HS-5 (cell line): ENCODE measurements at regions not wholly inside any gene's neighbourhood (a gene's known extent, or its start where the extent isn't known, plus 50 kb on each side); places are given as distances from the start of the nearest gene placed in this dataset.

Experiments used
- DNase-seq: peaks from one replicate; pipeline ENCODE4 v3.0.0-alpha.2; 2012; ENCODE audit warnings: low read depth

DNA sequence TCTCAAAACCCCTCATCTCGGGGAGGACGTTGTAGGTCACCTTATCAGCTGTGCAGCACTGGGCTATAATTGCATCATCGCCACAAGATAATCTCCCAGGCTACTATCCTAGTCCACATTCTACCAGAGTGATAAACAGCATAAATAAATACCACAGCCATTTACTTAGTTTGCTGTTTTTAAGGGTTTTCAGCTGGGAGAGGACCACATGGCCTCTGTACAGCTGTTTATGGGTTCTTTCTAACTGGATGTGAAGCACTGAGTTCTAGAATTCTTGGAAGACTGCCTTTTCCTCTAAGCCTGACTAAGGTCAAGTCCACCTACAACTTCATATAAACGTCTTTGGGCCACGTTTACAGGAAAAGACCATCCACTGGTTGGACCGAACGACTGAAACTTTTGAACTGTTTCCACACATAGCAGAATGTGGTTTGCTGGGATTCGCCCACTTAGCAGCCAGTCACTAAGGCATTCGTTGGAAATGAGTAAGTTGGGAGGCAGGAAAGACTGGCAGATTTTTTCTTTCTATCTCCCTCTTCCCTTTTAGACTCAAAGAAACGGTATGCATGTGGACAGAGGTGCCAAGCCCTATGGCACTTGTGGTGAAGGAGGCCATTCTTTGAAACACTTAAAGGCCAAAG, 752.5 kb upstream of the SGCG start:
- DNase-seq: no peak

DNA sequence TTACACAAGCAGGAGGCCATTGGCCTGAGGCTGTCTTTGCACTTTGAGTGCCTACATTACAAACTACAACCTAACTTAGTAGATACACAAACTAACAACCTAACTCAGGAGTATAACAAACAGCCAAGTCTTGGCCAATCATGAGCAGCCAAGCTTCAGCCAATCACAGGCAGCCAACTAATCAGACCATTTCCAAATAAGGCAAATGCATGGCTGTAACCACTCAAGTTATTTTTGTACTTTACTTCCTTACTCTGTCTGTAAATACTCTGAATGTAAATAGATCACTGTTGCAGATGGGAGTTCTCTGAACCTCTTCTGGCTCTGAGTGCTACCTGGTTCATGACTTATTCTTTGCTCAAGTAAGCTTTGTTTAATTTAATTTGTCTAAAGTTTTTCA, 748.1 kb upstream of the SGCG start:
- DNase-seq: no peak

DNA sequence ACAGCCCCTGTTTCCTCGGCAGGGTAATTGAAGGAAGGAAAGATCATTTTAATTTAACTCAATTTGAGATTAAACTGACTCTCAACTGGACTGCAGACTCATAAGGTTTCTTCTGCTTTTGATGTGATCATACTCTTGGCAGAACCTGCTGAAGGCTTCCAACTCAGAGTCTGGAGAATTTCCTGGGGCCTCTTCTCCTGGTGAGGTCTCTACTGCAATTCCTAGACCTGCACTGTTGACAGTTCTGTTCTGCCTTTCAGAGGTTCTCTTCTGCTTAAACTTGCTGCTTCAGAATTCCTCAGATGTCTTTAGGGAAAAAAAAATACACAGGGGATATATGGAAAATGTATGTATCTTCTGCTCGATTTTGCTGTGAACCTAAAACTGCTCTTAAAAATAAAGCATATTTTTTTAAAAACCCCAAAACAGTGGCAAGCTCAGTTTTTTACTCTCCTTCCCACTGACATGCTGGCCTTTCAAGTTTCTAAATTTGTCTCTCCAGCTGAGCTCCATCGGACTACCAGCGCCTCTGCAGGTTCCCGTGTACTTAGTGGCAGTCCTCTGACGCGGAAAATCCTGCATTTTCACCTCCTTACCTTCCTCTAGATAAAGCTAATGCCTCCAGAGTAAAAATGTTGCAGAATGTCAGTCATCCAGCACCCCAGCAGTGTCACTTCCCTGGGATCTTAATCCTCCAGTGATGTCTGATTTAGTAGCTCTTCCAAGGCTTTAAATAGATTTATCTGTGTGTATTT, 733.5 kb upstream of the SGCG start:
- no peak for DNase-seq

DNA sequence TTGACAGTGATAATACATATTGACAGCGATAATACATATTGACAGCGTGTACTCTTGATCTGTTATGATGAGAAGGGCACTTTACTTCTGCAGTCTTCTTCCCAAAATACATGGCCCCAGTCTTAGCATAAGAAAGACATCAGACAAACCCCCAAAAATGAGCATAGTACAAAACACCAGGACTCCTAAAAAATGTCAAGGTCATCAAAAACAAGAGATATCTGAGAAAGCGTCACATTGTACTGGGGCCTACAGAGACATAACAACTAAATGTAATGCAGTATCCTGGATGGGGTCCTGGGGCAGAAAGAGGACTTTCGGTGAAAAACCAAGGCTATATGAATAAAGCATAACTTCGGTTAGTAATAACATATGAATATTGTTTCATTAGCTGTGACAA, 731.5 kb upstream of the SGCG start:
- DNase-seq: no peak

DNA sequence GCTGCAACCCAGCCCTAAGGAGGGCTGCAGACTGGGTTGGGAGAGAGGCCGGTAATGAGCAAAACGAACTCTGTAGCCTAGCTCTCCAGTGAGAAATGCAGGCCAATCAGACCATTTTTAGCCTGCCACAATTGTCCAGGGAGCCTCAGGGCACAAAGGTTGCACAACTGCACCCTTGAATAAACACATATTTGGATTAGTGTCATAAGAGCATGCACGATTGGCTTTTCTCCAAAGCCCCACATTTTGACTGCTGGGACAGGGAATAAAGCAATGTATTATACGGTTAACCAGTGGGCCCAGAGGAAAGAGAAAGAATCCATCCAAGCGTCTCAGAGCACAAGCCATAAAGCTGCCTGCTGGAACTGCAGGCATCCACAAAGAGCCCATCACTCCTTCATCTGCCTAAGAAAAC, 729.4 kb upstream of the SGCG start:
- DNase-seq: no peak

DNA sequence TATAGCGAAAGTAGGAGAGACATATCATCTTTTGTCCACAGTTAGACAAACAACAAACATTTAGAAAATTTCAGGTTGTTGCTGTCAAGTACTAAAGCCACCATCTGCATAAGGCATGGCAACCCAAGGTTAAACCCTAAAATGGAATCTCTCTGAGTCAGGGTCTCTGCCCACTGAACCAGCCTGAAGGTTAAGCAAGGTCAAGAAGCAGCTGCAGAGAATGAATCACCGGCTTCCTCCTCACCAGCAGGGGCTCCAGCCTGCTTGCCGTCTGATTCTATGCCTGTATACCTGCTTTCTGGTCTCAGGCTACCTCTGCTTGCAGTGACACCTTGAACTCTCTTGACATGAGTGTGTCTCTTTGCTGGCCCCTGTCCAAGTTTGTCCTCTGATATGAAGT, 726.2 kb upstream of the SGCG start:
- DNase-seq: no peak

DNA sequence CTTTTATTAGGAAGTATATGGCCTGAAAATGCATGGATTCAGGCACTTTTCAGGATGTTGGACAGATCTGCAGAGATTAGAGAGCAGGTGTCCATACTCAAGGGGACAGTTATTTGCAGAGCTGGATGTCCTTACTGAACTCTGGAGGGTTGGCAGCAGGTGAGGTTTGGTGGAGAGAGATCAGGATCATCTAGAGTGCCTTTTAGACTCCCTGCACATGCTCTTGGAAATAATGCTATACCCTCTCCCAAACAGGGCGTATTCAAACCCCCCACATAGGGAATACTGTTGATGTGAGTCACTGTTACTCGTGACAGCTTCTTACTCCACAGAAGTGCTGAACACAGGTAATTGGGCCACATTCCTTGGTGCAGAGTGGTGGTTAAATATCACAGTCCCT, 725.7 kb upstream of the SGCG start:
- no peak for DNase-seq

DNA sequence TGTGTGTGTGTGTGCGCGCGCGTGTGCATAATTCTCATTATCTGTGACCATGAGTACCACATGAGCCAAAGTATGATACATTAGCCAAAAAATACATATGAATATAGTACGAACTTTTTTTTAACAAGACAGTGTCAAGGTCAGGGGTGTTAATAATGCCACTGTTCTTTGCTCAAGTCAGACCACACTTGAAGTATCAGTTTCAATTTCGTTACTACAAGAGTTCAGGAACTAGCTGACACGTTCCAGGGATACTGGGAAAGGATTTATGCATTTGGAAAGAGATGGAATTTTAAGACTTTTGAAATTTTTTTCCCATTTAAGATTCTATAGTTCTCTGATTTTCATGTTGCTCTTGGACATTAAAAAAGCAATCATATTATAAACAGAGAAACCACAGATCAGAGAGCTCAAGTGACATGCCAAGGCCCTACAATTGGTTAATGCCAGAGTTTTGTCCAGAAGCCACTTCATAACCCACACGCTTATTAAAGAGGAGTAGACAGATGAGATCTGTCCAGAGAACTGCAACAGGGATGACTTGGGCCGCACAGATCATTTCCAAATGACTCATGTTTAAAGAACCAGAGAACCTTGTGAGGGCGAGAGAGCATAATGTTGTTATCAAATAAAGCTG, 718.8 kb upstream of the SGCG start:
- DNase-seq: no peak

DNA sequence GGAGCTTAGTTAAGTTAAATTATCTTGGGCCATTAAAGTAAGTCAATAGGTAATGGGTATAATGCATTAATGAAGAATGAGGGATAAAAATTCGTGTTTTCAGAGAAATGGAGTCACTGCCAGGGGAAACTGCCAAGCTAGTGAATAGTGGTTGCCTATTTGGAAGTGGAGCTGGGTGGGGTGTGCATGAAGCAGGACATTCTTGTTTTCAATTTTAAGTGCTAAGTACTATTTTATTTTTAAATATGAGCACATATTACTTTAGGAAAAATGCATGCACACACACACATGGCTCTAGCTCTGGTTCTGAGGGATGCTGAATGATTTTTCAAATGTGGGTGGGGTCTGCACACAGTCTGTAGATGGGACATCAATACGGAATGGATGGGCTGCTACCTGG, 717.7 kb upstream of the SGCG start:
- DNase-seq: no peak

DNA sequence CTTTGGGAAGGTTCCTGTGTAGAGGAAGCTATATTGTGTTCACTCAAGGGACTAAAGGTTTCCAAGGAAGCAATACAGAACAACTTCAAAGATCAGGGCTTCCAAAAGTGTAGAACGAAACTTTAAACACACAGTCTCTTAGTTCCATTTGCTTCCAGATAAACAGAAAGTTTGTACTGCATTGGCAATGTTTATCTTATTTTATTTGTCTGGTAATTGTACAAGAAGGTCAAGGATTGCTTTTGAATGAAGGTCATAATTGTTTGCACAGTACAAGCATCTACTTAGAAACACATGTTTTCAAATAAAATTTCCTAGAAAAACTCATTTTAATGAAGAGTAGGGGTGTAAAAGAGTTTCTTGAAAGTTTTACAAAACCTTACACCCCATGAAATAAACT, 712.7 kb upstream of the SGCG start:
- DNase-seq: no peak

DNA sequence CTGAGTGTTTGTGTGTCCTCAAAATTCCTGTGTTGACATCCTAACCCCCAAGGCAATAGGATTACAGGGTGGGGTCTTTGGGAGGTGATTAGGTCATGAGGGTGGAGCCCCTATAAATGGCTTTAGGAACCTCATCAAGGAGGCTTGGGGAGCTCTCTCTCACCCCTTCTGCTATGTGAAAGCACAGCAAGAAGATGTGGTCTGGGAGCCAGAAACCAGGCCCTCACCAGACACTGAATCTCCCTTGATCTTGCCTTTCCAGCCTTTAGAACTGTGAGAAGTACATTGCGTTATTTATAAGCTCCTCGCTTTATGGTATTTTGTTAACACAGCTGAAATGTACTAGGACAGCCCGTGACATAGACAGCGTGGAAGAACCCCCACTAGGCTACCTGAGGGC, 712.0 kb upstream of the SGCG start:
- DNase-seq: no peak

DNA sequence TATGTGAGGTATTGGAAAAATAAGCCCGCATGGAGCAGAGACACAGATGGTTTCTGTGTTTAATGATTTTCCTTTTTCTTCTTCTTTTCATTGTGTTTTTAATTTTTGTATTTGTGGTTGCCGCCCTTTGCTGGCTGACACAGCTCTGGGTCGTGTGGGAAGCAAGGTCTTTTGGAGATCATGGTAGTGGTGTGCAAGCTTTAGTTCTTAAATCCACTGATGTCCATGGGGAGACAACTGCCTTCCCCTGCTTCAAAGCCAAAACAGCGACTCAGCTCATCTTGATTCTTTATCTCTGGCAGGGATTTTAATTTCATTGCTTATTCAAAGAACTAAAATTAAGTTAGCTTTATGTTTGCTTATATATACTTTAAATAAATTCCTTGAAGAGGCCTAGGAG, 711.3 kb upstream of the SGCG start:
- DNase-seq: no peak

DNA sequence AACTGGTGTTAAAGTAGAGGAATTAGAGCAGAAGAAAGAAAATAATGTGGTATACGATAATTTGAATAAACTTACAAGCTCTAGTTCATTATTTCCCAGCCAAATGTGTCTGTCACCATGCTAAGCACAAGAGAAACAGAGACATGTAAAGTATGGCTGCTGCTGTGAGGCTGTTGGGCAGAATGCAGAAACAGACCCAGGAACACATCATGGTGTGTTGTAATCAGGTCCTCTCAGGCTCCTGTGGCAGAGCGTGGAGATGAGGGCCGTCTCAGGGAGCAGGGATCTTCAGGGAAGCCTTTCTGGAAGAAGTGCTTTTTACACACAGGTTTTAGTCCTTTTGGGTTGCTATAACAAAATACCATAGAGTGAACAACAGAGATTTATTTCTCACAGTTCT, 710.7 kb upstream of the SGCG start:
- no peak for DNase-seq

DNA sequence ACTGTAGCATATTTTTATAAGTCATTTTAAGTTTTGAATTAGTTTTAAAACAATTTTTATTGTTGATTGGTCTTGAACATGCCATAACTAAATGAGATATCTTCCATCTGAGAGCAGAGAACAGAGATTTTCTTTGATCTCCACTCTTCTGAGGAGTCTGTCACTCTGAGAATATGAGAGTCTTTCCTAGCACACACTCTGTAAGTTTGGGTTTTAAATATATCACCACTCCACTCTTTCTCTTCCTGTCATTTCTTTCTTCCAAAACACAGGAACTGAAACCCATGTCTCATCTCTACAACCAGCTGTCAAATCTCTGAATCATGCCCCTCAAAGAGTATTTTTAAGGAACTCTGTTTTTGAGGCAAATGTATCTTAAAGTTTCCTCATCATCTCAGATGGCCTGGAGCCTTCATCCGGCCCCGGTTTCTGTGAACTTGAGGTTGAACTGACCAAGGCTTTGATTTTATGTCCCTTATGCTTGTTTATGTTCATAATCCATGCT, 698.2 kb upstream of the SGCG start:
- DNase-seq: no peak

DNA sequence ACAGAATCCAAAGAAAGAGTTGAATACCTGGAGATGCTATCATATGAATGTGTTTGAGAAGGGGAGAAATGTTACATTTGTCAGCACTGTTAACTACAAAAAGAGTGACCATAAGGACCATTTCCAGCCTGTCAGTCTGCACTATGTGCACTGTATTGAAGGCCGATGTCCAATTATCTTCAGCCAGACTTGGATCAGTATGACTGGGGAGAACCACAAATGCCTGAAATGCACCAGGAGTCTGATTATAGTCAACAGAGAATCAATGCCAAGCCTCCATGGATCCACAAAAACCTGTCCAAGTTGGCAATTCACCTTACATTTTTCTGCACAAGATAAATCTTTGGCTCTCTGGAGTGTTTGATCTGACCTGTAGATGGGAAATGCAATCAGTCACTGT, 697.5 kb upstream of the SGCG start:
- no peak for DNase-seq

DNA sequence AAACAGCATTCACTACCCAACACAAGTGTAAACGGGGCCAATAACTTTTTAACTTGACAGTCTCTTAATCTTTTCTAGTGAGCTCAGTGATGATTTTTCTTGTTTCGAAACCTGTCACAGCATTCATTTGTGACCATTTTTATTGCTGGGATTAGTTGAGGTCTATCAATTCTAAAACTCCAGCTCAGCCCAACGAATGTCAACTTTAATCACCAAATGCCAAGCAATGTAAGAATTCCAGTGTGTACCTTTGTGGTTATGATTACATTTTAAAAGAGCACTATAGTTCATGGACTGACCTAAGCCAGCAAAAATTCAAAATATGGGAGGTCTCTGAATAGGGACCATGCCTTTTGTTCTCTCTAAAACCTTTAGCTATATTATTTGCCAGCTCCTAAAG, 694.3 kb upstream of the SGCG start:
- no peak for DNase-seq

DNA sequence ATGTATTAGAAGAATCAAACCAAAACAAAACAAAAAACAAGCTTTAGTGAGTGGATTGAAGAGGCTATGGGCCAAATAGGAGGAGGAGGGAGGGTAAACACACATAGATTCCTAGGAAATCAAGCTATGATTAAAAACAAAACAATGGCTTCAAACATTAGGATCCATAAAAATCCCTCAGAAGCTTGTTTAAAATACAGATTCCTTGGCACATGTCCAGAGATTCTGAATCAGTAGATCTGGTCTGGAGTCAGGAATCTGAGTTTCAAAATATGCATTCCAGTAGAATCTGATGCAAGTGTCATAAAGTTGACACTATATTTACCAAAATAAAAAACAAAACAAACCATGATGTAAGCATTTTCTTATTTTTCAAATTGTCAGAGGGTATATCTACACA, 692.8 kb upstream of the SGCG start:
- DNase-seq: no peak

DNA sequence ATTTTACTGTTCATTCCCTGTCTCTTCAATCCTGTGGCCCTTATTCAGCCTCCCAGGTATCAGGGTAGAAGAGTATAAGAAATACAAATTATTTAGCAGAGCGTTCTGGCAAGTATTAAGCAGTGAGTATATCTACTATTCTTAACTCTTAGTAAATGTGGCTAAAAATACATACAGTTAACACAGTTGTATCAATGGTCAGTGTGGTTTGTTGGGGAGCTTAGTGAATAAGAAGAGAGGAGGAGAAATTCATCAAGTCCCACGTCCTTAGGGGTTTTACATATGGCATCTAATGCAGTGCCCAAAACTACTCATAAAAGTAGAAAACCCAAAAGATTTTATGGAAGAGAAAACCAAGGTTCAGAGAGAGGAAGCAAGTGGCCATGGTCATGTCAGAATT, 691.0 kb upstream of the SGCG start:
- no peak for DNase-seq

DNA sequence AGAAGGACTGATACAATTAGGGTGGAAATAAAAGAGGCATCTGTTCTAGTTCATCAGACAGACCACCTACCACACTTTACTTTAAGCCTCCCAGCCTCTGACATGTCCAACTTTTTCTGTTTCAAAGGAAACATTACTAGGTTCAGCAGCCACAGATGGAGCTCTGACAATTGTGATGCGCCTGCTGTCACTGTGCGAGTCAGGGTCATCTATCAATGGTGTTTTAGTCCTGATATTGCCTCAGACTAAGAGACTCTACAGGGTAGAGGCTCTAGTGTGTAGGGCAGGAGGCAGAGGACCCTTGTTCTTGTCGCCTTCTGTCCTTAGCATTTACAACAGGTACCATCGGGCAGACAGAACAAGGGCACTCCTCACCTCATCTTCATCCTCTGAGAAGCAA, 685.0 kb upstream of the SGCG start:
- no peak for DNase-seq

DNA sequence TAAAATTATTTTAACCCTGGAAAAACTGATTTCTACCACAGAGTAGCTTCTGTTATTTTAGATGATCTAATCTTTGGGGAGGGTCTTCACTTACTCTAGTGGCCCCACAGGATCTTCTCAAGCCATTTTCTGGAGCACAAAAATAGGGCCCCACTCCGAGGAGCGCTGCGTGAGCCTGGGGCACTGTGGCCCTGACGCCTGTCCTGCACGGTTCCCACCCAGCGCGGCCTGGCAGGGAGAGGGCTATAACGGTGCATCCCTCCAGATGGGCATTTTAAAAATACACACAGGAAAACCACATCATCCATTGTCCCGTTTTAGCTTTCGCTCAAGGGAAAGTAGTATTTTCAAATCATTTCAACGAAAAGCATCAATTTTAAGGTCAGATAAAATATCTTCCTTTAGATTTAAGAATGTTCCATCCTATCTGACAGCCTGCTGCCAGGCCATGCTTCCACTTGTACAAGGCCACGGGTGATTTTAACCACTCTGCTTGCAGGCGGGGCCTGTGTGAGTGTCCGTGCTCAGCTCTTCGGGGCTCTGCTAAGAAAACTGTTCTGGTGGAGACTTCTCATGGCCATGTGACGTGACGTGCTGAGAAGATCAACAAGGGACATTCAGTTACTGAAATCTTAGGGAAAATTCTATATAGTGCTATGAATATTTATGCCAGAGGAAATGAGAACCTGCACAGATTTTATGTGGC, 683.8 kb upstream of the SGCG start:
- no peak for DNase-seq

DNA sequence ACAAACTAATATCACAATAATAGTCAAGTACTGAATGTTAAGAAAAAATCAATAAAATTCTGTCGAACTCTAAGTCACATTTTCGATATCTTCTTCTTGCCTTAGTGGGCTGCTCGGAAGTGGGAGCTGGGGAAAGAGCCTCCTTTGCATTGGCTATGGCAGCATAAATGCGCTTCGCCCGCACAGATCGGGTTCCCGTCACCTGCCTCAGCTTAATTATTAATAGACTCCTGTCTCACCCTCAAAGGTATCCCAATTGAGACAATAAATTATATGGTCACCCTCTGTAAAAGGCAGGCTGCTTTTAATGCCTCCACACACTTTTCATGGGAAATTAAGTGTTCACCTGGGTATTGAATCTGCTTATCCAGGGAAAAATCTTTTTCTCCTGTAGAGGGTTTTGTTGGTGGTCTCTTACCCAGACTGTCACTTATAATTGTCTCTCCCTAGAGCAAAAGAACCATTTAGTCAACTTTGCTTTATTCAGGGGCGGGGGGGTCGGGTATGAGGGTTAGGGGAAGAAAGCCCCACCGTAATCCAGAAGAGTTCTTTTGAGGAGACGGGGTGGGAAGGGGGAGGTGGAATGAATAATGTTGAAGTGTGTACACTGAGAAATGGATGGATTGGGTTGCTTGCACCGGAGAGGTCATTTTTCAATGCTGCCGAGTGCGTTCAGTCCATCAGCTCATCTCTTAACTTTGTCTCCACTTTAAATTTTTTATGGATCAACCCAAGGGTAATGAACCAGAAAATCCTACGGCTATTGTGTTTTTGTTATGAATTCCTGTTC, 682.6 kb upstream of the SGCG start:
- no peak for DNase-seq

DNA sequence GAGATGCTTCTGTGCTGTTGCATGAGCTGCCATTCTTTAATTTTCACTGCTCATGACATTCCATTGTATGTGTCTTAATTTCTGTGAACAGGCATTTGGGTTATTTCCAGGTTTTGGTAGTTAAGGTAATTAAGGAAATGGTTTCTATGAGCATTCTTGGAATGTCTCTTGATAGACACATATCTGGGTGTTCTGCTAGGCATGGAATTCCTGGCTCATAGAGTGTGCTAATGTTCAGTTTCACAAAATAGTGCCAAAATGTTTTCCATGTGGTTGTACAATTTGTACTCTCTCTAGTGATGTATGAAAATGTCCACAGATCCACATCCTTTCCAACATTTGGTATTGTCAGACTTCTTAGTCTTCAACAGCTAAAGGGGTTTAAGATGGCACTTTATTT, 680.9 kb upstream of the SGCG start:
- DNase-seq: no peak
